ENCODE measurements at regions not wholly inside any gene's neighbourhood (a gene's known extent, or its start where the extent isn't known, plus 50 kb on each side); places are given as distances from the start of the nearest gene placed in this dataset.

- no peaks in the 10 kb centered on the region for H3K27me3 ChIP-seq (ENCODE audit: control insufficient read depth, insufficient read depth, low read length)
- H3K4me2 ChIP-seq (ENCODE audit: extremely low read depth, insufficient read depth, low read length): no peak overlapping the region
- no peaks in the 10 kb centered on the region for H3K79me2 ChIP-seq (ENCODE audit: control insufficient read depth, insufficient read depth, low read length)
- no peaks in the 10 kb centered on the region for H3K36me3 ChIP-seq (ENCODE audit: control insufficient read depth, insufficient read depth, low read length)
- no peaks in the 10 kb centered on the region for H4K20me1 ChIP-seq (ENCODE audit: control insufficient read depth, extremely low read depth, insufficient read depth, low read length)
- no peak overlapping the region for H3K27ac ChIP-seq (ENCODE audit: insufficient read depth, low read length)
- no peak for TF ChIP-seq EZH2 (IDR thresholded peaks at IDR 0.05; ENCODE audit: low read length, missing control alignments)
- TF ChIP-seq CTCF (conservative IDR thresholded peaks at IDR 0.05 in 1 of 2, IDR thresholded peaks at IDR 0.05 in 1 of 2; ENCODE audit: low read depth in 1 of 2, low read length in 2 of 2): no peak
- H3K4me3 ChIP-seq (replicated peaks in 1 of 4; ENCODE audit: control extremely low read depth in 1 of 4, insufficient read depth in 1 of 4, low read depth in 3 of 4, low read length in 4 of 4): no peak overlapping the region
- H3K9ac ChIP-seq (ENCODE audit: insufficient read depth, low read length): no peak overlapping the region
- H2AFZ ChIP-seq (ENCODE audit: low read length): no peak overlapping the region
- no peaks in the 10 kb centered on the region for H3K9me3 ChIP-seq (ENCODE audit: control insufficient read depth, insufficient read depth, low read depth, low read length)
- H3K4me1 ChIP-seq (ENCODE audit: control insufficient read depth, extremely low read depth, insufficient read depth, low read length): peaks cover 3% of the 10 kb centered on the region
- DNase-seq (ENCODE audit: low read depth in 2 of 2): no peak
Measured at GRCh38 chr10:91690412-91690811, 57.5 kb upstream of the PPP1R3C start.

- no peak for TF ChIP-seq EZH2 (IDR thresholded peaks at IDR 0.05; ENCODE audit: low read length, missing control alignments)
- no peak for TF ChIP-seq CTCF (conservative IDR thresholded peaks at IDR 0.05 in 1 of 2, IDR thresholded peaks at IDR 0.05 in 1 of 2; ENCODE audit: low read depth in 1 of 2, low read length in 2 of 2)
- peak; percentile 67 to 71 for DNase-seq (ENCODE audit: low read depth in 2 of 2)
- Histone ChIP-seq H3K9me3 (ENCODE audit: control insufficient read depth, insufficient read depth, low read depth, low read length) (no peaks in the 10 kb centered on the region), H2AFZ (ENCODE audit: low read length) (peak overlapping the region; percentile 57), H3K4me3 (replicated peaks in 1 of 4; ENCODE audit: control extremely low read depth in 1 of 4, insufficient read depth in 1 of 4, low read depth in 3 of 4, low read length in 4 of 4) (no peak overlapping the region), H3K4me1 (ENCODE audit: control insufficient read depth, extremely low read depth, insufficient read depth, low read length) (peaks cover 3% of the 10 kb centered on the region), H3K4me2 (ENCODE audit: extremely low read depth, insufficient read depth, low read length) (no peak overlapping the region), H3K27me3 (ENCODE audit: control insufficient read depth, insufficient read depth, low read length) (no peaks in the 10 kb centered on the region), H3K79me2 (ENCODE audit: control insufficient read depth, insufficient read depth, low read length) (no peaks in the 10 kb centered on the region), H3K27ac (ENCODE audit: insufficient read depth, low read length) (no peak overlapping the region), H3K9ac (ENCODE audit: insufficient read depth, low read length) (no peak overlapping the region), H3K36me3 (ENCODE audit: control insufficient read depth, insufficient read depth, low read length) (no peaks in the 10 kb centered on the region), H4K20me1 (ENCODE audit: control insufficient read depth, extremely low read depth, insufficient read depth, low read length) (no peaks in the 10 kb centered on the region)
Measured at GRCh38 chr10:91689731-91690168, 56.9 kb upstream of the PPP1R3C start.

GRCh38 chr10:91684841-91685240 lies 52.0 kb upstream of the PPP1R3C start:
- H3K27ac ChIP-seq (ENCODE audit: insufficient read depth, low read length): no peak overlapping the region

More at GRCh38 chr10:91684841-91685240, 52.0 kb upstream of the PPP1R3C start:
- H3K79me2 ChIP-seq (ENCODE audit: control insufficient read depth, insufficient read depth, low read length): no peaks in the 10 kb centered on the region
- H3K9ac ChIP-seq (ENCODE audit: insufficient read depth, low read length): no peak overlapping the region
- H3K4me1 ChIP-seq (ENCODE audit: control insufficient read depth, extremely low read depth, insufficient read depth, low read length): peaks cover 8% of the 10 kb centered on the region
- DNase-seq (ENCODE audit: low read depth in 2 of 2): no peak
- H2AFZ ChIP-seq (ENCODE audit: low read length): no peak overlapping the region
- no peak overlapping the region for H3K4me3 ChIP-seq (replicated peaks in 1 of 4; ENCODE audit: control extremely low read depth in 1 of 4, insufficient read depth in 1 of 4, low read depth in 3 of 4, low read length in 4 of 4)
- TF ChIP-seq CTCF (conservative IDR thresholded peaks at IDR 0.05 in 1 of 2, IDR thresholded peaks at IDR 0.05 in 1 of 2; ENCODE audit: low read depth in 1 of 2, low read length in 2 of 2) (no peak), EZH2 (IDR thresholded peaks at IDR 0.05; ENCODE audit: low read length, missing control alignments) (no peak)
- H3K4me2 ChIP-seq (ENCODE audit: extremely low read depth, insufficient read depth, low read length): no peak overlapping the region
- no peaks in the 10 kb centered on the region for H3K36me3 ChIP-seq (ENCODE audit: control insufficient read depth, insufficient read depth, low read length)
- H3K9me3 ChIP-seq (ENCODE audit: control insufficient read depth, insufficient read depth, low read depth, low read length): no peaks in the 10 kb centered on the region
- H3K27me3 ChIP-seq (ENCODE audit: control insufficient read depth, insufficient read depth, low read length): no peaks in the 10 kb centered on the region
- no peaks in the 10 kb centered on the region for H4K20me1 ChIP-seq (ENCODE audit: control insufficient read depth, extremely low read depth, insufficient read depth, low read length)

Measured in fibroblast of lung (primary cell).